Peyer's patch (tissue), 4 donors: ENCODE measurements at regions not wholly inside any gene's neighbourhood (a gene's known extent, or its start where the extent isn't known, plus 50 kb on each side); places are given as distances from the start of the nearest gene placed in this dataset.

Source experiments
- CTCF ChIP-seq, 6 experiments: fragments of 450-650 bp in 4 of 6; fragments of 200-600 bp in 2 of 6; sonication (generic) in 1 of 6; IDR thresholded peaks; one replicate each; pipeline ENCODE4 v1.5.1; 2017 to 2019; ENCODE audit warnings: antibody characterized with exemption in 6 of 6, mild to moderate bottlenecking in 3 of 6, moderate library complexity in 1 of 6
- POLR2A ChIP-seq, 2 donors: fragments of 450-650 bp; IDR thresholded peaks; one replicate each; pipeline ENCODE4 v1.5.1; 2017; ENCODE audit warnings: antibody characterized with exemption in 2 of 2, mild to moderate bottlenecking in 2 of 2, moderate library complexity in 2 of 2

GRCh38 chr4:56750231-56750630, 69.1 kb upstream of the HOPX start:
- TF ChIP-seq CTCF (IDR thresholded peaks at IDR 0.05) (no peak), POLR2A (IDR thresholded peaks at IDR 0.05) (no peak)
